GM19372 (cell line): ENCODE measurements at regions not wholly inside any gene's neighbourhood (a gene's known extent, or its start where the extent isn't known, plus 50 kb on each side); places are given as distances from the start of the nearest gene placed in this dataset.
"Not testable (repeated sequence)": the region's sequence is repeated elsewhere in the genome, so short reads cannot be mapped to it uniquely, and the experiment has no call there.

Experiments used
- ATAC-seq: cut with Tn5 transposase; IDR thresholded peaks from one replicate; pipeline ENCODE4 v1.9.1; 2021; ENCODE audit warnings: mild to moderate bottlenecking, low read depth, moderate library complexity; ENCODE audit not compliant: unreplicated experiment

DNA sequence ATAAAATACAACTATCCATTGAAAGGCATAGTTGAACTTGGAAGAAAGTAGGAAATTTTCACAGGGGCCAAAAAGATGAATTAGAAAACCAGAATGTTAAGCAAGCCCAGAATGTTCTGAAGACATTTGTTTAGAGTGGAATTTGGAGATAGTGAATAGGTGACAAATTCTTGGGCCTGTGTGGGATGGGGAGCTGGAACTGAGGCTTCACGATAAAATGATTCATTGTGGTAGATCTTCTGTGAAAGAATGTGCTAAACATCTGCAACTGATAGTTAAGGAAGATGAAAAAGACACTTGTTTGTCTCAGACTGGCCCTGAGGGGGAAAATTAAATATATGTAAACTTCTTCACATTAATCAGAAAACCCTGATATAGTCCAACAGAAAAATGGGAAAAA is 658.9 kb downstream of the PRIM2 start:
- not testable (repeated sequence) for ATAC-seq

DNA sequence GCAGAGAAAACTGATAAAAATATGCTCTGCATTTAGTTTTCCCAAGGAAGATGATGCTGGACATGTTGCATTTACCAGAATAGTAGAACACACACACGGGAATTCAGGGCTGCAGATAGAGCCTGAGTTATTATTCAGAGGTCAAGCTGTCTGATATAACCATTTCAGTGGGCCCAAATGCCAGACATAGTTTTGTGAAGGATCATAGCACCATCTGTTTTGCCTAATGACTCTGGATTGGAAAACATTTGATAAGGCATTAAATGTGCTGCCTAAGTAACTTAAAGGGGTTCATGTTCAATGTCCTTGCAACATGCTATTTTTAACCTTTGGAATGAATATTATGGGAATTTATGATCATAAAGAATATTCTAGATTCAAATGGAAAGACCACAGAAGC is 666.2 kb downstream of the PRIM2 start:
- ATAC-seq = not testable (repeated sequence)

DNA sequence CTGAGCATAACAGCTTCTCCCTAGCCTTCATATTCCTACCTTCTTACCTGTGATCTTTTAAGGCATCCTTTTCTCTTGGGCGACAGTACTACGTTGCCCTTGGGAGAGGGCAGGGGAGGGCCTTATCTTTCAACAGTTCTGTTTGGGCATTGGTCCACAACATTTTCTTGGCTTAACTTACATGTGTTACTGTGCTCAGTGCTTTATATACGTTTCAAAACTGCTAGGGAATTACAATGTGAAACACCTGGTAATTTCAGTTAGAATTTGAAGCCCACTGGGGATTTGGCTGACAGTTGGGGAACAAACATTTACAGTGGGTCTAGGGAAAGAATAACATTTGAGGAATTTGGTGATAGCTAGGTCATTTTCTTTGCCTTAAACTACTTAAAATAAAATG is 667.1 kb downstream of the PRIM2 start:
- ATAC-seq = not testable (repeated sequence)

DNA sequence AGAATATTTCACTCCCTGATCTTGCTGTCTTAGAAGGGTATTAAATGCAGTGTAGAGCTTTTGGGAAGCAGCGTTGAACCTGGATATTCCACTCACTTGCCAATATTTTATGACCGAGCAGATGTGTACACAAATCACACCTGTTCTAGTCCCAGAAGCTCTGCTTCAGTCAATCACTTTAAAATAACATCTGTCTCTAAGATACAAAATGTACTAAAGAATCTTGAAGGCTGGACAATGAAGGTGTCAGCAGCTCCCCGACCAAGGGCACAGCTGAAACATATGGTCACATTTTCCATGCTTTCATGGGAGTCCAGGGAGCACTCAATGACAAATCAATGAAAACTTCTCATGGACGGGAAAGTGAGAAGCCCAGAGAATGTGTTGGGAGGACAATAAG is 668.3 kb downstream of the PRIM2 start:
- not testable (repeated sequence) for ATAC-seq

DNA sequence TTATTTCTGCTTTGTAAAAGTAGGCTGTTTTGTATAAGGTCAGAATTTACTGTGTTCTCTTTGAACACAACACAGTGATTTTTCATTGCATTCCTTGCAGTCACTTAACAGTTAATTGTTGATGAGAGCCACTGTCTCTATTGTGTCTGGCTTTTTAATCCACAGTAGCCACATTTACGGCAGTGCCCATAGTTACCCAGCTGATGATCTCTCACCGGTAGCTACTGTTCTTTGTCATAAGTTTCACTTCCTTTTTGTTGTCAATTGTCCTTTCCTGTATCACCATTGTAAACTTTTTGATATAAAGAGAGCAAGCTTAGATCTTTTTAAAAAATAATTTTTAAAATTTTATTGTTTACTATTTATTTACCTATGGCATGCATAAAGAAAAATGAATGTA is 669.2 kb downstream of the PRIM2 start:
- ATAC-seq = peak; percentile 100

DNA sequence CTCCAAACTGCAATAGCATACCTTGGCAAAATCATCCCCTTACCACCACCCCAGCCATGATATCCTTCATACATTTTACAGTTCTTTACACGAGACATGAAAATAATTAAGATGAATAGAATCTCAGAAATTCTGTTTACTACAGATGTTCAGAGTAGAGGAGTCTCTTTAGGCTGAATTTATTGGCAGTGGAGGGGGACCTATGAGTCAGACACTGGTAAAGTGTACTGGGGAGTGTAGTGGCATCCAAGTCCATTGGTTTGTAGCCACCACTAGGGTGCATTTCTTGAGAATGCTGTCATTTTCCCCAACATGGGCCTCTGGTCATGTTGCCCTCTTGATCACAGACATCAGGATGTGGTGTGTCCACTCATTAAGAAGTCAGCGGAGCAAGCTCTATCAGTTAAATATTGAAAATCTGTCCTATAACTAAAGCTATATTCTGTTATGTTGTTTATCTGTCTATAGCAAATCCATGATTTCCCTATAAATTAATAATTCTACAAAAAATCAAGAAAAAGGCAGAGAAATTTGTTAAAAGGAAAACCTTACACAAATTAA is 672.2 kb downstream of the PRIM2 start:
- ATAC-seq = not testable (repeated sequence)

DNA sequence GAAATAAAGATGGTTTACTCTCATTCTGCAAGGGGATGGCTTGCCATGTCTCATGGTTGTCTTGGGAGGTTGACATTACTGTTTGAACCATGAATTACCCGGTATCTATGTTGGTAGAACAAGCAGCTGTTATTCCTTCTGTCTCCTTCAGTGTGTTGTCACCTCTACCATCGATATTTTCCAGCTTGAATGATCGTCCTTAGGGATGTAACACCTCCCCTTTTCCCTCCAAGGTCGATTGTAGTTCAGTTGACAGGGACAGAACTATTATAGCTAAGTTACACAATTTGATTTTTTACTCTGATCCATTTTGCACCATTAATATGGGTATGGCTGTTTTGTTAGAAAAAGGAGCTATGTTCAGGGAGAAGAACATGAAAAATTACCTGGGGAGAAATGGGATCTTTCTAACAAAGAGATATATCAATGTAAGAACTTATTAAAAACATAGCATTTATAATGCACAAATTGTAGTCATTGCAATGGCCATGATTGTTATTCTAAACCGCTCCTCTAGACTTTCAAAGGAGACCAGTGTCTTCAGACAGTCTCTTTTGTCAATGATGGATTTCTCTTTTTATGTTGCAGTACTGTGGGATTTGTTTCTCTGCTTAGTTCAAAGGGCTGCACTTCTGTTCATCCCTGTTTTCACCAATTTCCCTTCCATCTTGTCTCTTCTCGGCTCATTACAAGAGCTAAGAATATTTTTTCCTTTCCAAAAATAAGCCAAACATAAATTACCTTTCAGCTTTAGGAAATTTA is 681.6 kb downstream of the PRIM2 start:
- ATAC-seq = not testable (repeated sequence)

DNA sequence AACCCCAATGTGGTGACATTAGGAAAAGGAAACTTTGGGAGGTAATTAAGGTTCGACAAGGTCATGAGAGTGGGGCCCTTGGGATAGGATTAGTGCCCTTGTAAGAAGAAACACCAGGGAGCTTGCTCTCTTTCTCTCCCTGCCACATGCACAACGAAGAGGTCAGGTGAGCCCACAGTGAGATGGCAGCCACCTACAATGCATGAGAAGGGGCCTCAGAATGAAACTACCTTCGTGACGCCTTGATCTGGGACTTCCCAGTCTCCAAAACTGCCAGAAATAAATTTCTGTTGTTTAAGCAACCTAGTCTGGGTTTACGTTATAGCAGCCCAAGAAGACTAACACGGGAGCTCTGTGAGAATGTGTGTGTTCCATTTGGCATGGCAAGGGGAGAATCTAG is 682.8 kb downstream of the PRIM2 start:
- ATAC-seq = not testable (repeated sequence)

DNA sequence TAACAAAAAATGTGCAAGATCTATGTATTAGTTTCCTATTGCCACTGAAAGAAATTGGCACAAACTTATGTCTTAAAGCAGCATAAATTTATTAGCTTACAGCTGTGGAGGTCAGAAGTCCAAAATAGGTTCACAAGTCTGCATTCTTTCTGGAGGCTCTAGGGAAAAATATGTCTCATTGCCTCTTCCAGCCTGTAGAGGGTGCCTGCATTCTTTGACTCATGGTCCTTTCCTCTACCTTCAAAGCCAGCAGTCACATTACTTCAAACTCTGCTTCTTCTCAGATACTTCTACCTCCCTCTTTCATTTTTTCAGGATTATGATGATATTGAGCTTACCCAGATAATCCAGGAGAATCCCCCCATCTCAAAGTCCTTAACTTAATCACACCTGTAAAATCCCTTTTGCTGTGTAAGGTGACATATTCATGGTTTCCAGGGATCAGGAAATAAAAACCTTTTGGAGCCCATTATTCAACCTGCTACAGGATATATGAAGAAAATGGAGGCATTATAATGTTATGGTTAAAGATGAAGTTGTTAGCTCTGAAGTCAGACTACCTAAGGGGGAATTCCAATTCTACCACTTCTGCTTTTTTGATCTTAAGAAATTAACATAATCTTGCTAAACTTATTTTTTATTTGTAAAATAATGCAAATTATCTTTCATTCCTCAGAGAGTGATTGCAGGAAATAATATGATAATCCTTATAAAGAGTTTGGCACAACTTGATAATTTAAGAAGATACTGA is 686.2 kb downstream of the PRIM2 start:
- not testable (repeated sequence) for ATAC-seq

DNA sequence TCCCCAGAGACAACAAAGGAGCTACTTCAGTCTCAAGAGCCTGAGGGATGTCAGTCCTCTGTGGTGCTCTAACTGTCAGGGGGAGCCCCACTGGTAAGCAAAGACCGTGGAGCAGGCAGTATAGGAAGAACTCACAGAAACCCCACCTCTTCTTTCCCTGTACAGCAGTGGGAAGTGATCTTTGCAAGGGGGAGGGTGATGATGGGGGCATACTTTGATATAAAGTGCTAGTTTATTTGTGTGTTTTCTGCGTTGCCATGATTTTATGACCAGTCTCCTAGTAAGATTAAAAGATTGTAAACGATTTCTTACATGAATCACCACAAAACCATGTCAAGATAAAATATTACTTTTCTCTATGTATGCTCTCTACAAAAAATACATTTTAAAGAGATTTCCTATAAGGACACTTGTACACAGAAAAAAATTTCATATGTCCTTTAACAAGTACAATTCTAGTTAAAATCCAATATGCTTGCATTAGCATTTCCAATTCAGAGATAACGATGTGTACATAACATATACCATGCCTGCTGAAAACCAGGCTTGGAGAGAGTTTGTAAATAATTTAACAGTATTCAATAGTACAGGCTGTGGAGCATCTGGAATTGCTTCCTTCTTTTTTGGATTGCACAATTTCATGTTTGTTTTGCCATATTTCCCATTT is 690.0 kb downstream of the PRIM2 start:
- not testable (repeated sequence) for ATAC-seq

DNA sequence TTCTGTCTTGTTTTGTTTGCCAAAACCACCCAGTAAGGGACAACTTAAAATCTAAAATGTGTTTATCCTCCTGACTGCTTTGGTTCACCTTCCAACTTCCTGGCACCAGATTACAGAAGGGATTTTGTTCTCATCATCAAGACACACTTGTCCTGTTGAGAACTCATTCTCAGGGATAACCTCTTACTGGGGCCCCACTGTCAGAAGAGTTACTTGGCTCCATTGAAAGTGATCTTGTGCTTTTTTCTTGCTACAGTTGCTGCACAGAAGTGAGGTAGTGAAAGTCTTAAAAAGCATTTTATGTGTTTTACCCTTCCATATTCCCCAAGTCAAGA is 690.5 kb downstream of the PRIM2 start:
- not testable (repeated sequence) for ATAC-seq

DNA sequence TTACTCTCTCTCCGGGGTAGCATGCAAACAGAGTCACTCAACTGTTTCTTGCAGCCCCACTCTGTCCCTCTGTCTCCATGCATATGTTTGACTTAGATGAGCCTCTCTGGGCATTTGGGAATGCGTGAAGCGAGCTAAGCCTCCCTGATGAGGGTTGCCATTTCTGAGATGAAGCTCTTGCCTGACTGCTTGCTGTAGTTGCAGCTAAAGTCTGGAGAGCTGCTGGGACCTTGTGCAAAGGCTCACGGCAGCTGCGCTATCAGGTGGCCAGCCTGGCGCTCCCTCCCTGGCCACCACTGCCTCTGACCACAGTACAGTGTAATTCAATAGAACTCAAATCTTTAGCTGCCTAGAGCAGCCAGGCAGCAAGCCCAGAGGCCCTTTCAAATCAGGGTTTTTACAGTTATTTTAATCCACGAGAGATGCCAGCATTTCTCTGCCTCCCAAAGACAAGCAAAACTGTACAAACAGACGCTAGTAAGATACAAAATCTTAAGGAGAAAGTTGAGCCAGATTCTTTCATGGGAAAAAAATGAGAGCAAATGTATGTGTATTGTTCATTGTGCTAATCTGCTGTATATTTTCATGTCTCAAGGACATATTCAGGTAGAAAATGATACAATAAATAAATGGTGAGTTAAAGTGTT is 694.6 kb downstream of the PRIM2 start:
- not testable (repeated sequence) for ATAC-seq

DNA sequence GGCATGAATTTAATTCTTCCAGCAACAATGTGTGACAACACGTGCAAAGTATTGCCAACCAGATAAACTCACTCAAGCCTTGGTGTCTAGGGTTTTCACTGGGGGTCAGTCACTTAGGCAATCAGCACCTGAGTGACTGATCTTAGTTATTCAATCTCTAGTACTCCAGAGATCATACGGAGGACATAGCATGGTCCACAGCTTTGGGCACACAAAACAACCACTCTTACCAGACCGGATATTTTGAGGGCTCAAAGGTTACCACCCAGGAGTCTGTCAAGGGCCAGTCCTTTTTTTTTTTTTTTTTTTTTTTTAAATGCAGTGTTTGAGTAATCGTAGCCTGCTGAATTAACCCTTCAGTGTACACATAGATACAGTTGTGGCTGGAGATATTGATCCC is 699.2 kb downstream of the PRIM2 start:
- not testable (repeated sequence) for ATAC-seq

DNA sequence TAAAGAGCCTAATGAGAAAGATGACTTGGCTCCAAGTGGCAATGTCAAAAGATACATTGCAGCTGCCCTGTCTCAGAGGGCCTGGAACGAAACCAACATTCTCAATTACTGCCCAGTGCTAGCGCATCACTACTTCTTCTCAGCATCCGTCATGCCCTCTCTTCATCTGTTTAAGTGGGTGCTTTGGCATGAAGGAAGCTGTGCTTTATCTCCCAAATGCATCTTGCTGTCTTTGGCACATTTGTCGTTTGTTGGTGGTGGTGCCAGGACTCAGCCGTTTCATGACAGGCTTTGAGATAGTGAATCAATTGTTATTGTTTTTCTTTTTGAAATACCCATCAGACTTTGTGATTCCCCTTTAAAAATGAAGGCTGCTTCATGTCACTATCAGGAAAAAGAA is 710.8 kb downstream of the PRIM2 start:
- not testable (repeated sequence) for ATAC-seq

DNA sequence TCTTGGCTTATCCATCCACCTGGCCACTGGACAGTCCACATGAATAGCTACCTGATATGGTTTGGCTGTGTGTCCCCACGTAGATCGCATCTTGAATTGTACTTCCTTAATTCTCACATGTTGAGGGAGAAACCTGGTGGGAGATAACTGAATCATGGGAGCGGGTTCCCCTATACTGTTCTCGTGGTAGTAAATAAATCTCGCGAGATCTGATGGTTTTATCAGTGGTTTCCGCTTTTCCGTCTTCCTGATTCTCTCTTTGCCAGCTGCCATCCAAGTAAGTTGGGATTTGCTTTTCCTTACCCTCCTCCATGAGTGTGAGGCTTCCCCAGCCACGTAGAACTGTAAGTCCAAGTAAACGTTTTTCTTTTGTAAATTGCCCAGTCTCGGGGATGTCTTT is 720.8 kb downstream of the PRIM2 start:
- ATAC-seq = not testable (repeated sequence)

DNA sequence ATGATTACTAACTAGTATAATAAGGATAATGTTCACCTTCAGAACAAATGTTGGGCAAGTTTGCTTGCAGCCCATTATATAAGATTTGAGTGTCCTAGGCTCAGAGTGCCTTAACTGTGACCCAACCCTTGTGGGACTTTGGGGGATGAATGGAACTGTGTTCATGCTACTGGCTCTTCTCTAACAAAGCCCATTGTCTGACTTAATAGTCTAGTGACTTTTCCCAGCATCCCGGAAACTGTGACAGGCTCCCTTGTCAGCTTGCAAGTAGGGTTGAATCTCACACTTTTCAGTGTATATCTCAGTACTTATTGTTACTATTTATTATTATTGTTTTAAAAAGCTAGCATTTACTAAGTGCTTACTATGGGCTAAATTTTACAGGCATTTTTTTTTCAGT is 729.2 kb downstream of the PRIM2 start:
- ATAC-seq = not testable (repeated sequence)

DNA sequence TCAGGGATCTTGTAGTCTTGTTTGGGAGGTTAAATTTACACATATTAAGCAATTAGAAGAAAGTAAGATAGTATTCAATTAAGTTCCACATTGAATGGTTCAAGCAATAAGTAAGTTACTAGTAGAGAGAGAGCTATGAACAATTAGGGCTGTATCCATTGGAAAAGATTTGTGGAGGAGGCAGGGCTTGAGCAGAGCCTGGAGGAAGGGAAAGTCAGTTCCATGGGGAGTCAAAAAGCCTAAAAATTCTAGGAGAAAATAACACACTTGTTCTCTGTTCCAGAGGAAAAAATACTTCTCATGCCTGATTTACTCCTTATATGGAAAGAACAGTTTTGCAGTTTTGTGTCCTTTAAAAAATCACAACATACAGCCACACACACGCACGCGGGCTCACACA is 730.0 kb downstream of the PRIM2 start:
- not testable (repeated sequence) for ATAC-seq

DNA sequence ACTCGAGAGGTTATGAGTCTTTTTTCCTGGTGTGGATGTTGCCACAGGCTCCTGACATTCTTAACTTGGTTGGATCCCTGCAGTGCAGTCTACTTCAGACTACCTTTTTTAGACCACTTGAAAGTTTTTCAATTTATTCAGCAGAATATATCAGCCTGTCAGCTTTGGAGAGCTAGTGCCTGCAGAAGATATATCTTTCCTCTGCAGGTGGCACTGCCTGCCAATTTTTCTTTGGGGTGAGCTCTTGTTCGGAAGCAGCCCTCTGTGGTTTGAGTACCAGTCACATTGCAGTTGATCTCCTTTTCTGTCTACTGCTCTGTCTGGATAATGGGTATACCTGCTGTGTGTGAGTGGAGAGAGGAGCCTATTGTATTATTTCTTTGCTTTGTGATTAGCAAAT is 730.4 kb downstream of the PRIM2 start:
- ATAC-seq = not testable (repeated sequence)

DNA sequence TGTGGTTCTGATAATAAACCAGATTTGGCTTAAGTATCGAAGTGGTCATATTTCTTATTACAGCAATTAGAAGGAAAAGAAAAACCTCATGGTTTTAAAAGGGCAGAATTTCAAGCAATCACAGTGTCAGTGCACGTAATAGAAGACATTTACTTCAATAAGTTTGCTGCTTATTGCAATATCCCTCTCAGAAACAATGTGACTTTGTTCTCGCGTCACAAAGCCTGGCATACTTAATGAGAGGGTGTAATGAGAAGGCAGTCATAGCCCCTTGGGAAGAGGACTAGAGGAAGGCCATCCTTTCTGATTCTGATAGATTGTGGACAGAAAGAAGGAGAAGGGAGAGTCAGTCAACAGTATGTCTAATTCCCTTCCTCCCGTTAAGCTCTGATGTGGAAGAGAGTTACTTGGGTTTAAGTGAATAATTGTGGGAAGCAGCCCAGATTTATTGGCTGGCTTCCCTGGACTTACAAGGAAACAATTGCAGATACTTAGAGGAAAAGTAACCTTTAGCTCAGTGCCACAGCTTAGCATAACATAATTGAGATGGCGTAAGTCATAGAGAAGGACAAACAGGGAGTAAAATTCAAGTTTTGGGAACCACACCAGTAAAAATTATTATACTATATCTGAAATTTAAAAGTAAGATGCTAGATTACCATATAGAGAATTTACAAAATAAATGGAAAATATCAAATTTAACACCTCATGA is 738.2 kb downstream of the PRIM2 start:
- not testable (repeated sequence) for ATAC-seq

DNA sequence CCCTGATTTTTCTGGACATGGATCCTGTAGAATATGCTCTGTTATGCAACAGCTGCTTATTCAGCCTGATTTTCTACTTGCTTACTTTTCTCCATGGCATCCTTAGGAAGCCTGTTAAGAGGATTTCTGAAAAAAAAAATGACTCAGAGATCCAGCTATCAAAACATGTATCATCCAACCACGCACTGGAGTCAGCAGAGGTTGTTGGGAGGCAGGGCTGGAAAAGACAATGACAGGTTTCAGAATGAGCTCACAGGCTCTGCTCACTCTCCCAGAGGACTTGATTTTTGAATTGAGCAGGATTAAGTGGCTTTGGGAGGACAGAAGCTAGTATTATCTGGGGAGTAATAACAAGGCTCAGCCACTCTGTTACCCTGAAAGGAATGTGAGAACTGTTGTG is 742.3 kb downstream of the PRIM2 start:
- not testable (repeated sequence) for ATAC-seq
